GM19463 (cell line): ENCODE measurements at regions not wholly inside any gene's neighbourhood (a gene's known extent, or its start where the extent isn't known, plus 50 kb on each side); places are given as distances from the start of the nearest gene placed in this dataset.
"Not testable (repeated sequence)": the region's sequence is repeated elsewhere in the genome, so short reads cannot be mapped to it uniquely, and the experiment has no call there.

ENCODE experiments used
- ATAC-seq: cut with Tn5 transposase; IDR thresholded peaks from one replicate; pipeline ENCODE4 v1.9.1; 2021; ENCODE audit warnings: mild to moderate bottlenecking, moderate library complexity; ENCODE audit not compliant: unreplicated experiment

- peak; percentile 62 for ATAC-seq
These were observed 286.7 kb upstream of the TGFBR2 start for GRCh38 chr3:30319713-30320112.

- no peak for ATAC-seq
These were observed 286.0 kb upstream of the TGFBR2 start for GRCh38 chr3:30320392-30320791.

DNA sequence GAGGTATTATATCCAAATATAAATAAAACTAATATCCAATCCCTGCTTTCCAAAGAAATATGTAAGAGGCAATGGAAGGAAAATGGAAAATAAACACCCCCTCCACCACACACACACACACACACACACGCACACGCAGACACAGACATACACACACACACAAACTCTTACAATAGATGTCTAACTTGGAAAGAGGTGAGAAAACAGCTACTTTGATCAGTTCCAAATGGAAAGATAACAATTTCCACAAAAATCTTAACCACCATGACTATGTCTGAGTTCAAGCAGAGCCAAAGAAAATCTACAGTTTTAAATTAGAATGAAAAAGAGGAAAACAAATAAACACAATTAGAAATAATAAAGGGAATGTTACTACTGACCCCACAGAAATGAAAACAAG is 285.3 kb upstream of the TGFBR2 start:
- ATAC-seq = no peak

DNA sequence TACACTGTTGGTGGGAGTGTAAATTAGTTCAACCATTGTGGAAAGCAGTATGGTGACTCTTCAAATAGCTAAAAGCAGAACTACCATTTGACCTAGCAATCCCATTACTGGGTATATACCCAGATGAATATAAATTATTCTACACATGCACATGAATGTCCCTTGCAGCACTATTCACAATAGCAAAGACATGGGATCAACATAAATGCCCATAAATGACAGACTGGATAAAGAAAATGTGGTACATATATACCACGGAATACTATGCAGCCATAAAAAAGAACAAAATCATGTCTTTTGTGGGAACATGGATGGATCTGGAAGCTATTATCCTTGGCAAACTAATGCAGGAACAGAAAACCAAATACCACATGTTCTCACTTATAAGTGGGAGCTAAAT is 282.8 kb upstream of the TGFBR2 start:
- ATAC-seq = not testable (repeated sequence)

- no peak for ATAC-seq
These were observed 281.8 kb upstream of the TGFBR2 start for GRCh38 chr3:30324587-30324986.

GRCh38 chr3:30327976-30328375 is 278.4 kb upstream of the TGFBR2 start:
- ATAC-seq = not testable (repeated sequence)

DNA sequence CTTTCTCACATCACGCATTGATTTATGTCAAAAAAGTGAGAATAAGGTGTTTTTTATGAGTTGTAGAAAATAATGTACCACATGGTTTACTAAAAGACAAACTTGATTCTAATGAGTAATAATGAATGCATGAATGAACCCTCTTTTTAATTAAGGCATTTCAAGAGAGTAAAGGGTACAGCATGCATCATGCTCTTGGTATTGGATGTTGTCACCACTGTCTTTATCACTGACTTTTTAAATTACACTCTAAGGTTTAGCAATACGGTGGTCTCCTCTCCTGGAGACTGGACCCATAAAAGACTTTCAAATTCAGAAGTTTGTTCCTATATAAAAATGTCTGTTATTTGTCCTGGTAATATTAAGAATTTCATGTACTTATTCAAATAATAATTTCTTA is 277.5 kb upstream of the TGFBR2 start:
- not testable (repeated sequence) for ATAC-seq

GRCh38 chr3:30331519-30331918 is 274.9 kb upstream of the TGFBR2 start:
- ATAC-seq = no peak

GRCh38 chr3:30332196-30333021 is 274.0 kb upstream of the TGFBR2 start:
- no peak for ATAC-seq

- ATAC-seq = no peak
These were observed 273.3 kb upstream of the TGFBR2 start for GRCh38 chr3:30333143-30333542.

DNA sequence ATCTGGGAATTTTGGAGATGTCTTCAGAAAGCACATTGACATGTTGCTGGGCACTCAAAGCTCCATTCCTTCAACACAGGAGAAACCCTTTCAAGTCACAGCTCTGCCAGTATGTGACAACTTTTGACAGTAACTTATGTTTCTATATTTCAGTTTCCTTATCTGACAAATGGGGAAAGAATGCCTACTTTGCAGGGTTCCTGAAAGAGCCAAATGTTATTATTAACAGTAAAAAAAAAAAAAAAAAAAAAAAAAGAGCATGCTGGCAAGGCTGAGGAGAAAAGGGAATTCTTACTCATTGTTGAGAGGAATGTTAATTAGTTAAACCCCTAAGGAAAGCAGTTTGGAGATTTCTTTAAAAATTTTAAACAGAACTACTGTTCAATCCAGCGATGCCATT is 272.5 kb upstream of the TGFBR2 start:
- ATAC-seq = no peak

- no peak for ATAC-seq
These were observed 265.9 kb upstream of the TGFBR2 start for GRCh38 chr3:30340500-30340899.

DNA sequence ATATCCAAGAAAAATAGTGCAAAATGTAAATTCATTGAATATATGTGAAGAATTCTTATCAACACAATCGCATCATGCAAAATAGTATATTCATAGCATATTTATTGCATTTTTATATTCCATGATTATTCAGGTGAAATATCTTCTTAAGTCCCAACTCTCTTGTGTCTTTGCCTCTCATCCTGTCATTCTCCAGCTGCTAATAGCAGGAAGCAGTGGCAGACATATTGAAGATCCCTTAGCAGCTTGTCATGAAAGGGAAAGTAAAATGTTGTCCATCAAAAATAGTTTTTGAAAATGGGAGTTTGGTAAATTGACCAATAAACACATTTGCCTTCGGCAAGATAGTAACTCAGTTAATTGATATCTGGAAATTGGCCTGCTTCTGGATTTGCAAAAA is 265.3 kb upstream of the TGFBR2 start:
- no peak for ATAC-seq

DNA sequence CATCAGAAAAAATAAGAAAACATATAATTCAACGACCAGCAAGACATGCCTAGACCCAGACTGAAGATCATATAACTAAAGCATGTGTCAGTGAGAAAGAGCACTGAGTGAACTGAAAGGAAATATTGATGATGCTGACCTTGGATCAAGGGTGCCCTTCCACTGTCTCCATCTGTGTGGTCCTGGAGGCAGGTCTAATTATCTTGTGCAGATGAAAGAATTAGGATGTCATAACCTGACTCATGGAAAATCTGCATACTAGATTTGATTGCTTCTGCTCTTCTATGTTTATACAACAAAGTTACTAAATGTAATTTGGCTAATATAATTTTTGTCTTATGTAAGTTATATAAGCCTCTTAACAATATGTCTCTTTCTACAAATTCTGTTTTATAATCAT is 264.6 kb upstream of the TGFBR2 start:
- no peak for ATAC-seq

GRCh38 chr3:30342318-30343060 is 263.9 kb upstream of the TGFBR2 start:
- no peak for ATAC-seq

GRCh38 chr3:30343067-30343831 is 263.2 kb upstream of the TGFBR2 start:
- ATAC-seq = no peak

GRCh38 chr3:30343861-30344260 is 262.5 kb upstream of the TGFBR2 start:
- no peak for ATAC-seq

DNA sequence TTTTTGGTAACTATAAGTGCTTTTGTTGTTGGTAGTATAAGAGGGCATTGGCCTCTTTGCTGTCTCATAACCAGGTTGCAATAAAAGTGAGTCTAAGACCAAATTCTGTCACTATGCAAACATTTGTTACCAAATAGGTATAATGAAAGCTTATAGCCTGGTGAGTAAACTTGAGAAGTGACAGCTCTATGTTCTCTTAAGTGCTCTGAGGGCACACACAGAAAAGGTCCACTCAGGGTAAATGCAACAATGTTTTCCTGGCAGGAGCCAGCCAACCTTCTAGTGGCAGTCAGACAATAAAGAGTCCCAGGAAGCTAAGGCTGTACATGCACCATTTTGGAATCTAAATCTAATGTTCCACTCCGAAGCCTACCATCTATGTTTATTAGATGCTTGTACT is 262.1 kb upstream of the TGFBR2 start:
- ATAC-seq = no peak

GRCh38 chr3:30346933-30347320 is 259.5 kb upstream of the TGFBR2 start:
- ATAC-seq = no peak

DNA sequence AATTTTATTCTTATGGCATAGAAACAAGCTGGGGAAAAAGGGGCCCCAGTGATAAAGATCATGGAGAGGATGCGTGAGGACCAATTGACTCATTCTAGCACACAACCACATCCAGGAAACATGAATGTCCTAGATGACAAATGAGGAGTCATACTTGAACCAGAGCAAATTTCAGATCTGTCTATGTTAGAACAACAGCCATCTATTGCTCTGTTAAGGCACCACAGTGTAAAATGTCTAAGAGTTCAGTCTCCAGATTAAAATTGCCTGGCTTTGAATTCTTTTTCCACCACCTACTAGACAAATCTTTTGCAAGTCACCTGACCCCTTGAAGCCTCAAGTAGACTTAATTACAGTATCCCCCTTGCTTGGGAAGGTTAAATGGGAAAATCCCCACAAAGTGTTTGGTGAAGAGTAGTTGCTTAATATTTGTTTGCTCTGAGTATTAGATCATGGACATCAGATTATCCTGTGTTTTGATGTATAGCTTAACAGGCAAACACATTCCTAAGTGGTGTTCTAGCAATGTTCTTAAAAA is 258.7 kb upstream of the TGFBR2 start:
- peak; percentile 71 for ATAC-seq

GRCh38 chr3:30349507-30349906 is 256.9 kb upstream of the TGFBR2 start:
- no peak for ATAC-seq
